ENCODE measurements at regions not wholly inside any gene's neighbourhood (a gene's known extent, or its start where the extent isn't known, plus 50 kb on each side); places are given as distances from the start of the nearest gene placed in this dataset.
"Not testable (repeated sequence)": the region's sequence is repeated elsewhere in the genome, so short reads cannot be mapped to it uniquely, and the experiment has no call there.

GRCh38 chr1:117735045-117735992 lies 129.5 kb downstream of the TENT5C start:
- no peak for TF ChIP-seq CTCF (IDR thresholded peaks at IDR 0.05; ENCODE audit: low read depth, low read length)
- H3K4me3 ChIP-seq (replicated peaks in 1 of 2; ENCODE audit: low read depth in 2 of 2, low read length in 2 of 2), result peak overlapping the region; percentile 7 to 36
- DNase-seq (ENCODE audit: low read depth in 2 of 2), result peak; percentile 65

GRCh38 chr1:117739504-117739903 lies 133.7 kb downstream of the TENT5C start:
- H3K4me3 ChIP-seq (replicated peaks in 1 of 2; ENCODE audit: low read depth in 2 of 2, low read length in 2 of 2), result no peak overlapping the region
- no peak for DNase-seq (ENCODE audit: low read depth in 2 of 2)
- no peak for TF ChIP-seq CTCF (IDR thresholded peaks at IDR 0.05; ENCODE audit: low read depth, low read length)

- no peak for TF ChIP-seq CTCF (IDR thresholded peaks at IDR 0.05; ENCODE audit: low read depth, low read length)
- no peak for DNase-seq (ENCODE audit: low read depth in 2 of 2)
- H3K4me3 ChIP-seq (replicated peaks in 1 of 2; ENCODE audit: low read depth in 2 of 2, low read length in 2 of 2), result no peak overlapping the region
Observed at GRCh38 chr1:117740496-117740895, 134.6 kb downstream of the TENT5C start.

- DNase-seq (ENCODE audit: low read depth in 2 of 2); H3K4me3 ChIP-seq (replicated peaks in 1 of 2; ENCODE audit: low read depth in 2 of 2, low read length in 2 of 2): not testable (repeated sequence)
Observed at GRCh38 chr1:117746565-117746964, 140.7 kb downstream of the TENT5C start.

GRCh38 chr1:117747605-117748004 lies 141.8 kb downstream of the TENT5C start:
- no peak for TF ChIP-seq CTCF (IDR thresholded peaks at IDR 0.05; ENCODE audit: low read depth, low read length)
- no peak for DNase-seq (ENCODE audit: low read depth in 2 of 2)
- no peak overlapping the region for H3K4me3 ChIP-seq (replicated peaks in 1 of 2; ENCODE audit: low read depth in 2 of 2, low read length in 2 of 2)

GRCh38 chr1:117751321-117751720 lies 145.5 kb downstream of the TENT5C start:
- TF ChIP-seq CTCF (IDR thresholded peaks at IDR 0.05; ENCODE audit: low read depth, low read length), result no peak
- DNase-seq (ENCODE audit: low read depth in 2 of 2), result no peak
- no peak overlapping the region for H3K4me3 ChIP-seq (replicated peaks in 1 of 2; ENCODE audit: low read depth in 2 of 2, low read length in 2 of 2)

- H3K4me3 ChIP-seq (replicated peaks in 1 of 2; ENCODE audit: low read depth in 2 of 2, low read length in 2 of 2), result no peak overlapping the region
- TF ChIP-seq CTCF (IDR thresholded peaks at IDR 0.05; ENCODE audit: low read depth, low read length), result no peak
- DNase-seq (ENCODE audit: low read depth in 2 of 2), result no peak
Observed at GRCh38 chr1:117752661-117753060, 146.8 kb downstream of the TENT5C start.

Data from cardiac fibroblast (primary cell).